ENCODE measurements at regions not wholly inside any gene's neighbourhood (a gene's known extent, or its start where the extent isn't known, plus 50 kb on each side); places are given as distances from the start of the nearest gene placed in this dataset.

- no peaks in the 10 kb centered on the region for H3K36me3 ChIP-seq (ENCODE audit: control insufficient read depth in 4 of 4, insufficient read depth in 3 of 4, low read depth in 1 of 4, low read length in 3 of 4)
- no peak for TF ChIP-seq ZBTB33 (IDR thresholded peaks at IDR 0.05)
- TF ChIP-seq RXRA (IDR thresholded peaks at IDR 0.05) = no peak
- TF ChIP-seq GABPA (IDR thresholded peaks at IDR 0.05 in 1 of 2, conservative IDR thresholded peaks at IDR 0.05 in 1 of 2) = no peak
- no peak for TF ChIP-seq RAD21 (IDR thresholded peaks at IDR 0.05)
- no peak for TF ChIP-seq MAX (IDR thresholded peaks at IDR 0.05)
- TF ChIP-seq REST (IDR thresholded peaks at IDR 0.05) = no peak
- no peak for TF ChIP-seq CTCF (IDR thresholded peaks at IDR 0.05; ENCODE audit: low read depth, low read length, missing input control)
- no peak for TF ChIP-seq TAF1 (conservative IDR thresholded peaks at IDR 0.05)
- no peak for TF ChIP-seq SP1 (IDR thresholded peaks at IDR 0.05)
- no peak for TF ChIP-seq HNF4G (IDR thresholded peaks at IDR 0.05)
- no peak for TF ChIP-seq ATF3 (IDR thresholded peaks at IDR 0.05)
- no peak for TF ChIP-seq HNF4A (conservative IDR thresholded peaks at IDR 0.05)
- no peak for TF ChIP-seq YY1 (IDR thresholded peaks at IDR 0.05)
- no peak for DNase-seq (ENCODE audit: low spot score)
- peaks cover 0 to 8% (median 5%) of the 10 kb centered on the region in 4 donors for H3K4me1 ChIP-seq (ENCODE audit: control insufficient read depth in 4 of 4, insufficient read depth in 4 of 4, low read length in 3 of 4)
- no peaks in the 10 kb centered on the region for H3K9me3 ChIP-seq (ENCODE audit: control insufficient read depth in 4 of 4, low read length in 3 of 4)
- no peak overlapping the region for H3K27ac ChIP-seq (ENCODE audit: low read depth in 1 of 2, low read length in 2 of 2)
- 86% methylated on average over 2 of the region's 2 CpGs for WGBS
- no peak overlapping the region for H3K9ac ChIP-seq (ENCODE audit: low read depth in 1 of 2, low read length in 2 of 2)
- no peak overlapping the region for H3K4me3 ChIP-seq (ENCODE audit: low read depth in 1 of 3, low read length in 3 of 3)
- H3K27me3 ChIP-seq (ENCODE audit: control insufficient read depth in 4 of 4, insufficient read depth in 4 of 4, low read length in 3 of 4) = no peaks in the 10 kb centered on the region
Observed at GRCh38 chr17:55632236-55632635, 90.4 kb downstream of the TMEM100 start.

- Histone ChIP-seq H3K4me1 (ENCODE audit: control insufficient read depth in 4 of 4, insufficient read depth in 4 of 4, low read length in 3 of 4) (peaks cover 0 to 1% (median 0%) of the 10 kb centered on the region in 4 donors), H3K9ac (ENCODE audit: low read depth in 1 of 2, low read length in 2 of 2) (no peak overlapping the region), H3K9me3 (ENCODE audit: control insufficient read depth in 4 of 4, low read length in 3 of 4) (no peaks in the 10 kb centered on the region), H3K4me3 (ENCODE audit: low read depth in 1 of 3, low read length in 3 of 3) (no peak overlapping the region), H3K36me3 (ENCODE audit: control insufficient read depth in 4 of 4, insufficient read depth in 3 of 4, low read depth in 1 of 4, low read length in 3 of 4) (no peaks in the 10 kb centered on the region), H3K27ac (ENCODE audit: low read depth in 1 of 2, low read length in 2 of 2) (no peak overlapping the region), H3K27me3 (ENCODE audit: control insufficient read depth in 4 of 4, insufficient read depth in 4 of 4, low read length in 3 of 4) (no peaks in the 10 kb centered on the region)
- WGBS = 83% methylated on average over 7 of the region's 7 CpGs
- DNase-seq (ENCODE audit: low spot score) = no peak
- no peak for TF ChIP-seq ZBTB33 (IDR thresholded peaks at IDR 0.05)
- TF ChIP-seq CTCF (IDR thresholded peaks at IDR 0.05; ENCODE audit: low read depth, low read length, missing input control) = no peak
- no peak for TF ChIP-seq REST (IDR thresholded peaks at IDR 0.05)
- TF ChIP-seq FOXA1 (IDR thresholded peaks at IDR 0.05) = no peak
- TF ChIP-seq ATF3 (IDR thresholded peaks at IDR 0.05) = no peak
- TF ChIP-seq TAF1 (conservative IDR thresholded peaks at IDR 0.05) = no peak
- TF ChIP-seq HNF4G (IDR thresholded peaks at IDR 0.05) = no peak
Observed at GRCh38 chr17:55629995-55630394, 92.7 kb downstream of the TMEM100 start.

All from liver (tissue), 8 donors.